Endodermal cell (in vitro differentiated cells): ENCODE measurements at regions not wholly inside any gene's neighbourhood (a gene's known extent, or its start where the extent isn't known, plus 50 kb on each side); places are given as distances from the start of the nearest gene placed in this dataset.

ENCODE experiments used
- DNase-seq: peaks from one replicate; pipeline ENCODE4 v3.0.0-alpha.2; 2017
- H3K27ac ChIP-seq: 2 replicates; pipeline ENCODE4 v1.5.1; 2013; ENCODE audit warnings: mild to moderate bottlenecking, low read depth, low read length, moderate library complexity
- H3K27me3 ChIP-seq: 2 replicates; pipeline ENCODE4 v1.6.1; 2013; ENCODE audit warnings: mild to moderate bottlenecking, low read length, moderate library complexity; ENCODE audit not compliant: insufficient read depth, control insufficient read depth, poor library complexity, severe bottlenecking
- H3K36me3 ChIP-seq: 2 replicates; pipeline ENCODE4 v1.7.0; 2013; ENCODE audit warnings: mild to moderate bottlenecking, low read length, moderate library complexity; ENCODE audit not compliant: control insufficient read depth, insufficient read depth
- H3K4me1 ChIP-seq: one replicate; pipeline ENCODE4 v1.7.0; 2013; ENCODE audit warnings: low read length; ENCODE audit not compliant: control insufficient read depth, insufficient read depth
- H3K4me3 ChIP-seq: 2 replicates; pipeline ENCODE4 v1.5.1; 2013; ENCODE audit warnings: mild to moderate bottlenecking, low read length, moderate library complexity
- H3K9ac ChIP-seq: 2 replicates; pipeline ENCODE4 v1.6.1; 2013; ENCODE audit warnings: mild to moderate bottlenecking, low read length, moderate library complexity; ENCODE audit not compliant: poor library complexity, severe bottlenecking; ENCODE audit errors: extremely low read depth
- H3K9me3 ChIP-seq: 2 replicates; pipeline ENCODE4 v1.6.1; 2013; ENCODE audit warnings: mild to moderate bottlenecking, low read length, moderate library complexity; ENCODE audit not compliant: control insufficient read depth
- H3K27ac Mint-ChIP-seq: 2 replicates; pipeline ENCODE4 v1.8.0; 2020; ENCODE audit warnings: mixed read lengths
- H3K27me3 Mint-ChIP-seq: 2 replicates; pipeline ENCODE4 v1.8.0; 2021; ENCODE audit warnings: mild to moderate bottlenecking, mixed read lengths; ENCODE audit not compliant: insufficient read depth
- H3K36me3 Mint-ChIP-seq: 2 replicates; pipeline ENCODE4 v1.8.0; 2020; ENCODE audit warnings: low read depth, mixed read lengths
- H3K4me1 Mint-ChIP-seq: 2 replicates; pipeline ENCODE4 v1.8.0; 2020; ENCODE audit warnings: mixed read lengths
- H3K4me3 Mint-ChIP-seq: 2 replicates; pipeline ENCODE4 v1.8.0; 2020; ENCODE audit warnings: mild to moderate bottlenecking, moderate library complexity, mixed read lengths
- H3K9me3 Mint-ChIP-seq: 2 replicates; pipeline ENCODE4 v1.8.0; 2020; ENCODE audit warnings: mild to moderate bottlenecking, mixed read lengths
- WGBS, 2 experiments: methylation state at CpG; one replicate each; pipeline versions ENCODE4 v1.1.5 to v1.1.7; 2013; ENCODE audit warnings: missing lambda C conversion rate in 2 of 2, mixed read lengths in 1 of 2; ENCODE audit not compliant: insufficient coverage in 1 of 2, insufficient read length in 1 of 2; 5-methylcytosine and 5-hydroxymethylcytosine counted together
- TF ChIP-seq, protein P1 (sequence below): fragments of 200-600 bp; sonication (generic); conservative IDR thresholded peaks from 2 replicates; pipeline ENCODE4 v1.5.0; 2021; ENCODE audit warnings: antibody characterized with exemption, mild to moderate bottlenecking

DNA sequence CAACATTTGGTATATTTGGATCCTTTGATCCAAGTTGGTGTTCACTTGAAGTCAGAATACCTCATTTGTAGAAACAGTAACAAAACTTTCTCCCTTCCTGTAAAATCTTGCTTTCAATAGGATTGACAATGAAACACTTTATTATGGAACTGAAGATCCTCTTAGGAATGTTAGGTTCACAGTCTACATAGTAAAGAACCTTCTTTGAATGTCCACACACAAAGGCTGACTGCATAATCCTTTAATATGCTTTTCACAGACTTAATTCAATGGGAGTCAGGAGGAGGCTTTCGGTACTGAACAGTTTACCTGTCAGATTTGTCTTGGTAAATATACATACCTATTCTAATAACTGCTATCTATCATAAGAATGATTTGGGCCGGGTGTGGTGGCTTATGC is 188.5 kb downstream of the SPRY1 start:
- Mint-ChIP-seq H3K36me3 (peaks cover 2% of the 10 kb centered on the region), H3K4me3 (no peak overlapping the region), H3K27me3 (peaks cover 2% of the 10 kb centered on the region), H3K27ac (no peak overlapping the region), H3K4me1 (peaks cover 4% of the 10 kb centered on the region), H3K9me3 (peaks cover 16% of the 10 kb centered on the region)
- Histone ChIP-seq H3K4me1 (no peaks in the 10 kb centered on the region), H3K36me3 (no peaks in the 10 kb centered on the region), H3K27me3 (no peaks in the 10 kb centered on the region), H3K9ac (no peak overlapping the region), H3K9me3 (peaks cover 16% of the 10 kb centered on the region), H3K27ac (no peak overlapping the region), H3K4me3 (no peak overlapping the region)
- DNase-seq: no peak
- WGBS, 2 experiments: 71 to 92% methylated on average over 1 to 2 of the region's 2 CpGs
- TF ChIP-seq, protein P1, sequence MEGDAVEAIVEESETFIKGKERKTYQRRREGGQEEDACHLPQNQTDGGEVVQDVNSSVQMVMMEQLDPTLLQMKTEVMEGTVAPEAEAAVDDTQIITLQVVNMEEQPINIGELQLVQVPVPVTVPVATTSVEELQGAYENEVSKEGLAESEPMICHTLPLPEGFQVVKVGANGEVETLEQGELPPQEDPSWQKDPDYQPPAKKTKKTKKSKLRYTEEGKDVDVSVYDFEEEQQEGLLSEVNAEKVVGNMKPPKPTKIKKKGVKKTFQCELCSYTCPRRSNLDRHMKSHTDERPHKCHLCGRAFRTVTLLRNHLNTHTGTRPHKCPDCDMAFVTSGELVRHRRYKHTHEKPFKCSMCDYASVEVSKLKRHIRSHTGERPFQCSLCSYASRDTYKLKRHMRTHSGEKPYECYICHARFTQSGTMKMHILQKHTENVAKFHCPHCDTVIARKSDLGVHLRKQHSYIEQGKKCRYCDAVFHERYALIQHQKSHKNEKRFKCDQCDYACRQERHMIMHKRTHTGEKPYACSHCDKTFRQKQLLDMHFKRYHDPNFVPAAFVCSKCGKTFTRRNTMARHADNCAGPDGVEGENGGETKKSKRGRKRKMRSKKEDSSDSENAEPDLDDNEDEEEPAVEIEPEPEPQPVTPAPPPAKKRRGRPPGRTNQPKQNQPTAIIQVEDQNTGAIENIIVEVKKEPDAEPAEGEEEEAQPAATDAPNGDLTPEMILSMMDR: no peak

DNA sequence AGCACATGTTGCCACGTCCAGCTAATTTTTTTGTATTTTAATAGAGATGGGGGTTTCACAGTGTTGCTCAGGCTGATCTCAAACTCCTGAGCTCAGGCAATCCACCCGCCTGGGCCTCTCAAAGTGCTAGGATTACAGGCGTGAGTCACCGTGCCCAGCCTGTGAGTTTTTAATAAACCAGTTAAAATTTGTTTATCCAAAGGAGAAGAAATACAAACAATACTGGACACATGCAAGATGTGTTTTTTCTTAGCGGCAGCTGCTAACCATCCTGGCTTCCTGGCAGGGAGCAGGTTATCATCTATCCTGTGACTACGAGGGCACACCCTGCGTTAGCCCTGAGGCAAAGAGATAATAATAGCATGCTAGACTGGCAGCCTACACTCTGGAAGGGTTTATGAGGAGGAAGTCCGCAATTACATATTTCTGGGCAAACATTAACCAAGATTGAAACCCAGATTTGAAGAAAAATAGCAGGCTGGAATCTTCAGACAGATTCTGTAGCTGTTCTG is 191.4 kb downstream of the SPRY1 start:
- H3K27me3 ChIP-seq: no peaks in the 10 kb centered on the region
- H3K36me3 ChIP-seq: no peaks in the 10 kb centered on the region
- no peaks in the 10 kb centered on the region for H3K4me1 ChIP-seq
- no peaks in the 10 kb centered on the region for H3K36me3 Mint-ChIP-seq
- no peak overlapping the region for H3K9ac ChIP-seq
- 92 to 97% methylated on average over 3 to 8 of the region's 8 CpGs for WGBS, 2 experiments
- H3K4me3 ChIP-seq: no peak overlapping the region
- no peak overlapping the region for H3K27ac ChIP-seq
- DNase-seq: no peak
- H3K4me1 Mint-ChIP-seq: peaks cover 7% of the 10 kb centered on the region
- no peak overlapping the region for H3K27ac Mint-ChIP-seq
- TF ChIP-seq, protein P1: no peak
- no peak overlapping the region for H3K4me3 Mint-ChIP-seq
- no peaks in the 10 kb centered on the region for H3K9me3 ChIP-seq
- H3K9me3 Mint-ChIP-seq: no peaks in the 10 kb centered on the region
- H3K27me3 Mint-ChIP-seq: no peaks in the 10 kb centered on the region

DNA sequence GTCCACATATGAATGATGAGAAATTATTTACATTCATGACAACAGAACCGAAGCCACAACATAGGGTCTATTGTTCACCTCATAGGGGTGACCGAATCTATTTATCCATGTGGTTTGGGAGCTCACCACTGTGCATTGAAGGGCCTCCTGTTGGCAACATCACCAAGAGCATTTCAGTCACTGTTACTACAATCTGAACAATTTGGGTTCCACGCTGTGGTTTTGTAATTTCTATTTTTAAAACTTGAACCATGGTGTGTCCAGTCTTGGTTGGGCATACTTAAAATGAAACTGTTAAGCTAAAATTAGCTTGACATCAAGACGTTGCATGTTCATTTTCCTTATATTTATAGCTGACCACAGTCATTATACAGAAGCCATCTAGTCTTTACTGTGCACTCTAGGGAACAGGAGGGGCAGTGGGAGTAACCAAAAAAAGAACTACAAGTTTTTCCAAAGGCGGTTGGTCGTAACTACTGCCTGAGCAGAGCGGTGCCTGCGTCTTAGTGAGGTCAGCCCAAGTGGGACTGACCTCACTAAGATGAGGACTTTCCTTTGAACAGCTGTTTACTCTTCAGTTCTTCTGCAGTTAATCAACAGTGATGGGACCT is 192.1 kb downstream of the SPRY1 start:
- WGBS, 2 experiments: 90 to 96% methylated on average over 7 to 8 of the region's 8 CpGs
- TF ChIP-seq, protein P1: no peak
- Mint-ChIP-seq H3K4me3 (no peak overlapping the region), H3K4me1 (peaks cover 14% of the 10 kb centered on the region), H3K27me3 (no peaks in the 10 kb centered on the region), H3K36me3 (no peaks in the 10 kb centered on the region), H3K27ac (no peak overlapping the region), H3K9me3 (no peaks in the 10 kb centered on the region)
- Histone ChIP-seq H3K9me3 (no peaks in the 10 kb centered on the region), H3K27me3 (no peaks in the 10 kb centered on the region), H3K27ac (no peak overlapping the region), H3K36me3 (no peaks in the 10 kb centered on the region), H3K4me1 (no peaks in the 10 kb centered on the region), H3K4me3 (no peak overlapping the region), H3K9ac (no peak overlapping the region)
- DNase-seq: no peak
